HG03060 (cell line): ENCODE measurements at regions not wholly inside any gene's neighbourhood (a gene's known extent, or its start where the extent isn't known, plus 50 kb on each side); places are given as distances from the start of the nearest gene placed in this dataset.

Experiments used
- ATAC-seq: cut with Tn5 transposase; IDR thresholded peaks from one replicate; pipeline ENCODE4 v1.9.1; 2021; ENCODE audit warnings: low read depth, moderate number of reproducible peaks; ENCODE audit not compliant: unreplicated experiment

GRCh38 chr11:127492029-127492428, 491.5 kb upstream of the KIRREL3 start:
- ATAC-seq, result no peak

DNA sequence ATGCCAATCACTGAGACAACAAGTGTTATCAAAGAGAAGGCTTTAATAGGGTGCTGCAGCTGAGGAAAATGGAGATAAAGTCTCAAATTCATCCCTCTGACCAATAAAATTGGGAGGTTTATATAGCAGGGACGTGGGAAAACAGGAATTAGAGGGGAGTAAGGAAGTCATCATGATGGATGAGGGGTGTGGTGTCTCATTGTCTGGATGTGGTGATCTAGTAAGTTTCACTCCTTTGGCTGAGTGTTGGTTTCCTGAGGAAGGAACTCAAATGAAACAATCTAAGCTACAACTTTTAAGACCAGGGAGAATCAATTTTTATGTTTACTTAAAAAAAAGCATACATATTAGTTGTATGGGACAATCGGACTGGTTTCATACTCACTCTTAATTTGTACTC, 491.0 kb upstream of the KIRREL3 start:
- ATAC-seq, result no peak

GRCh38 chr11:127490896-127491295, 490.3 kb upstream of the KIRREL3 start:
- no peak for ATAC-seq

DNA sequence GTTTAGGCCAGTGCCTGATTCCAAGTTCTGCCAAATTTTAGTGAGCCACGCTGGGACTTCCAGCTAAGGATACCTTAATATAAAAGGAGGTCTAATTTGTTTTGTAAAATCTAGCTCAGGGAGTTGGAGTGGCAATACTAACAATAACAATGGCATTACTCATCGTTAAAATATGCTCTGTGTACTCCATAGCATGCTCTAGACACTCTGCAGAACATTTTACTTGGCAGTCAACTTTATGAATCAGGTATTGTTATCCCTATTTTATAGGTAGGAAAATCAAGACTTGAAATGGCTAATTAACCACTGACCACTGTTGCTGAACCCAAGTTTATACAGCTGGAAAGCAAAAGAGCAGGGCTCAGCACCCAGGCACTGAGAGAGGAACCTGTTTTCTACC, 485.0 kb upstream of the KIRREL3 start:
- ATAC-seq, result no peak

- ATAC-seq, result no peak
Measured at GRCh38 chr11:127481391-127481790, 480.8 kb upstream of the KIRREL3 start.

DNA sequence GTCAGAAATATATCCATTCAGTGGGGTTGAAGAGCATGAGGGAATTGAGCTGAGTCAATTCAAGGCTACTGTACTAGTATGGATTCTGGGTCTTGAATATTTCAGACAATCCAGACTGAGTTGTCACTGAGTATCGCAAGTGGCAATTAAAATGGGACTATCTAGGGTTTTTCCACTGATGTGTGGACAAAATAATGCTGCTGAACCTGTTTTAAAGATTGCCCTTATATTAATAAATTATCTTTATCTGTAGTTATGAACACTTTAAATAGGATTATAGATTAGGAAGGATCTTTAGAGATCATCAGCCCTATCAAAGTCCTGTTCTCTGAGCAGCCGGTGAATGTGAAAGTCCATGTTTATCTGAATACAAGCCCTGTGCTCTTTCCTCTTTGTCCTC, 478.3 kb upstream of the KIRREL3 start:
- ATAC-seq, result no peak

DNA sequence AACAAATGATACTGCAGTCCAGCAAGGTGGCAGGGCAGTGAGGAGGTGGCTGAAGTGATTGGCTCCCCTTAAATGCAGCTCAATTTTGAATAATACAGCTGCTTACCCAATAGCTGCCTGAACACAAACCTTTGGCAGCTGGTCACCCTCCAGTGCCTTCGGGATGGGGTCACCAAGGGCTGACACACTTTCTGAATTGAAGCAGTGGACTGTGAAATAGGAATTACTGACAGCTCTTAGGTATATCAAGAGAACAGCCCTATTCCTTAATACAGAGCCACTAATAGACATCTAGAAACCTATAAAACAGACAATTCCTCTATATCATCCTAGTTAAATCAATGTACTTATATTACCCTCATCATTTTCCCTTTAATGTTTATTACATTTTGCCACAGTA, 474.2 kb upstream of the KIRREL3 start:
- ATAC-seq, result no peak

DNA sequence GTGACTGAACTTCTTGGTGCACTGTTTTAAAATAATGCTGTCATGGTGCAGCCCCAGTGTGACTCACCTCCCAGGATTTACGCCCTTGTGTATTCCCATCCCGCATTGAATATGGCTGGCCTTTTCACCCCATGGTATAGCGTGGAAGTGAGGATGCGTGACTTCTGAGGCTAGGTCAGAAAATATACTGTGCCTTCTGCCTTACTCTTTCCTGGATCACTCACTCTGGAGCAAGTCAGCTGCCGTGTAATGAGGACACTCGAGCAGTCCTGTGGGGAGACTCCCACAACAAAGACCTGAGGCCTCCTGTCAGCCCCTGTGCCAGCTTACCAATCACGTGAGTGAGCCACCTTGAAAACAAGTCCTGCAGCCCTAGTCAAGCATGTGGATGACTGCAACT, 471.9 kb upstream of the KIRREL3 start:
- no peak for ATAC-seq

- ATAC-seq, result no peak
Measured at GRCh38 chr11:127471662-127472061, 471.1 kb upstream of the KIRREL3 start.

- no peak for ATAC-seq
Measured at GRCh38 chr11:127470306-127470884, 469.8 kb upstream of the KIRREL3 start.

- ATAC-seq, result no peak
Measured at GRCh38 chr11:127464325-127464724, 463.8 kb upstream of the KIRREL3 start.

GRCh38 chr11:127462065-127462344, 461.4 kb upstream of the KIRREL3 start:
- ATAC-seq, result no peak

DNA sequence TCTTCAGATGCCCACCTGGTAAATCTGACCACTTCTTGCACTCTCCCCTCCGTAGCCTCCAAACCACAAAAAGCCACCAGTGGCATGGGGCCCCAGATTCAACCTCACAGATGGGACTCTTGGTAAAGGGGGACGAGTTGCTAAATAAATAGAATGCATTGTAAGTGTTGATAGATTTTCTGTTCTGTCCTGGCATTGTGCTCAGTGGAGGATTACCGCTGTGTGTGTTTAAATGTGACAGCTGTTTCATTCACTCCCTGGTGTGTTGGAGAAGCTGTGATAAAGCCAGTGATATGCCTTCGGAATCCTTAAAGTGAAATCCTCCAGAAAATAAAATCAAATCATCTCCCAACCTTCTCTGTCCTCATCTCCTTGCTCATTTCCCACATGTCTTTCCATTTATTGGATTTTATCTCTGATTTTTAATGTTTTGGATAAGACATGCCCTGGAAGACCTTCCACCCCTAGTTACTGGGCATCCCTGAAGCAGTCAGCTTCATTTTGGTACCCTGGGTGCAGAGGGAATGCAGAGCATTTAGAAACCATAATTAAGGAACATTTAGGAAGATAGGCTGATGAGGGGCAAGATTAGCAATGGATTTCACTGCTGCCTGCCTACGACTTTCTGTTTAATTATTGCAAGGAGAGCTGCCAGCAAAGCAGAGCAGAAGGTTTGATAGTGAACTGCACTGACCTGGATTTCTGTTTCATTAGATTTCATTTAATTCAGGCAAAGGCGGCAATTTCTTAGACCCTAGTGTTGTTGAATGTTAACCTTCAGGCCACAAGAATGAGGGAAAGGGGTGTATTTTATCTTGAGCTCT, 460.9 kb upstream of the KIRREL3 start:
- no peak for ATAC-seq

DNA sequence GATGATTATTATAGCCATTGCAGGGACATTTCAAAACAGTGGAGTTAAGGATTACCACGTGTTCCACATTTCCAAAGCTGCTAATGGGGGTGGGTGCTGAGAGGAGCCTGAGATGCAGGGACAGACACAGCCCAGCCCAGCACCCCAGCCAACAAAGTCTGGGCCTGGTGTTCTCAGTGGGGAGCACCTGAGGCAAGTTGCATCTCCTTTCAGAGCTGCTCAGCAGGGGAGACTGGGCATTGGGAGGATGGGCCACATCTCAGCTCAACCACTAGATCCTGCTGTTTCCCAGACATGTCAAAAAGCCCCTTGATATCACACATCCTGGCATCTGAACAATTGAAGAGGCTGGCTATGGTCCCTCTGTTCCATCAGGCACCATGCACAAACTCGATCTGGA, 458.0 kb upstream of the KIRREL3 start:
- ATAC-seq, result no peak

DNA sequence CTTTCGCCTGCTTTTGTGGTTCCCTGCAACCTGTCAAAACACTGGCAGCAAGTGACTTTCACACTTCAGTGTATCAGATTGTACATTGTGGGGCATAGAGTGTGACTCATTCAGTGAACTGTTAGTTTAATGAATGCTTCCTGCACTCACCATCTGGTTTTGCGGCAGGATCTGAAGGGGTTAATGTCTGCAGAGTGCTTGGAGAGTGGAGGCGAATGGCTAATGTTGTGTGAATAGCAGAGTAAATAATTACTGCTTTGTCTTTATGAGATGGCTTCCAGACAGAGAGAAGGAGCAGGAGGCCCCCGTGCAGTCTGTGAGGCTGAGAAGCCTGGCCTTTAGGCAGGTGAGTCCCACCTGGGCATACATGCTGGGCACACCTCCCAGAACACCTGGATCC, 454.3 kb upstream of the KIRREL3 start:
- ATAC-seq, result no peak

DNA sequence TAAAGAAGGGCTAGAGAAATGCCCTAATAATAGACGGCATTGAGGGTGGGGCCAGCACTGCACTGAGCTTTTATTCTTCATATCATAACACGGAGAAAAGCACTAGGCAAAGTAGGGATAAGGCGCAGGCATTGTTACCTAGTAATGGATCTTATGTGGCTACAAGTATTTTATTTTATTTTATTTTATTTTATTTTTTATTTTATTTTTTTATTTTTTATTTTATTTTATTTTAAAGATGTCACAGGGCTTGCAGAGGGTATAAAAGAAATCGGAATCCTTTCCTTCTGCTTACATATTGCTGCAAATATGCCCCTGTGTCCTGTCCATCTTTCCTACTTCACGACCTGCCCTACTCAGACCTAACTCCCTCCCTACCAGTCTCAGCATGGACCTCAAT, 452.0 kb upstream of the KIRREL3 start:
- no peak for ATAC-seq

DNA sequence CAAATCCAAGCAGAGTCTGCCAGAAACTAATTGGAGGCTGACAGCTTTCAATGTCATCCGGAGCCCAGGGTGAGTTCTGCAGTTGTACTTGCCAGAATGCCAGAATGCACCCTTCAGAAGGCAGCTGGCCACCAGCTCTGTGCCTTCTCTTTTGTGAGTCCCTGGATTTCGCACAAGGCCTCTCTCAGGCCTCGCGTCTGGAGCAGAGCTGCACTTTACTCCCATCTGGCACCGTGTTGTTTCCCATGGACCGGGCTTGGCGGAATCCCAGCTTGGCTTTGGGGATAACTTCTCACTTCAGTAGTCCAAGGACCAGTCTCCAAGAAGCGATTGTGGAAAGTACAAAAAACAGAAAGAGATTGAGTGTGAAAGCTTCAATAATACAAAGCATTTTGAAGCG, 451.3 kb upstream of the KIRREL3 start:
- no peak for ATAC-seq

- ATAC-seq, result no peak
Measured at GRCh38 chr11:127448101-127448500, 447.5 kb upstream of the KIRREL3 start.

- no peak for ATAC-seq
Measured at GRCh38 chr11:127445476-127445875, 444.9 kb upstream of the KIRREL3 start.

GRCh38 chr11:127443297-127443696, 442.7 kb upstream of the KIRREL3 start:
- no peak for ATAC-seq

DNA sequence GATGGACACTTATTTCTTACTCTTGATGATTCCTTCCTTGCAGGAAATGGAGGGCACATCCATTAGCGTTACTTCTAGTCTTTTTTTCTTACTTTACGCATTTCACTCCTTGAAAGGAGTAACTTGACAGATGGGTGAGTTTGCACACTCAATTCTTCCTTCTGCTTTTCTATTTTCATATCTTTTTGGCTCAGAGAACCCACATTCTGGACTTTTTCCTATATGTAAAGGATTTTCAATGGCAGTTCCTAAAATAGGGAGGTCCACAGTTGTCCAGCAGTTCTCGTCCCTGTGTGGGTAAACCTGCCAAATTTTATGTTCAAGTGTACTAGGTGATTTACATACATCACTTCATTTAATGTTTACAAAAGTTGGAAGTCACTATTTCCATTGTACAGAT, 440.0 kb upstream of the KIRREL3 start:
- no peak for ATAC-seq

DNA sequence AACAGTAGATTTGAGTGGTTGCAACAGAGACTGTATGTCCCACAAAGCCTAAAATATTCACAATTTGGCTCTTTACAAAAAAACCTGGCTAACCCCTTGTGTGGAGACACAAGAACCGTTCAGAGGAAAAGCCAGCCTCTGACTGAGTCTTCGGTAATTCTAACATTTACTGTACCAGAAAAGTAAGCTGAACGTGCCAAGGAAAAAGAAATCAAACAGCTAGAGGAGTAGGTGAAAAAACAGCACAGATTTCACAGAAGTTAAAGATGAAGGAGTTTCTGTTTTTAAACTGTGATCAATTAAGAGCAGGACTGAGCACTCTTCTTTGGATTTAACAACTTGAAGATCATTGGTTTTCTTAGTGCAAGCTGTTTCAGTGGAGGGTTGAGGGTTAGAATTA, 424.7 kb upstream of the KIRREL3 start:
- ATAC-seq, result no peak

DNA sequence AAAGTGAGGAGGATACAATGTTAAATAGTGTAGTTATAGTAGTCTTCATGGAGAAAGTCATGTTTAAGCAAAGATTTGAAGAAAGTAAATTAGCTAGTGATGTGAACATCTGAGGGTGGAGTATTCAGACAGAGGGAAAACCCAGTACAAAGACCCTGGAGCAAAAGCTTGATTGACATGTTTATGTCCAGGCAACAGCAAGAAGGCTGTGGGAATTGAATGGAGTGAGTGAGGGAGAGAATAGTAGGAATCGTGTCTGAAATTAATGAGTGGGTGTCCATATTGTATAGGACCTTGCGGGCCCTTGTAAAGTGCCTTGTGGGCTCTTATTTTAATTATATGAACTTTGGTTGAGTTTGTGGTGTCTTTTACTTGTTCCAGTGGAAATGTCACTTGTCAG, 424.1 kb upstream of the KIRREL3 start:
- no peak for ATAC-seq
